GM18505 (cell line): ENCODE measurements at regions not wholly inside any gene's neighbourhood (a gene's known extent, or its start where the extent isn't known, plus 50 kb on each side); places are given as distances from the start of the nearest gene placed in this dataset.

ENCODE experiments used
- ATAC-seq: cut with Tn5 transposase; IDR thresholded peaks from one replicate; pipeline ENCODE4 v1.9.1; 2021; ENCODE audit not compliant: unreplicated experiment
- POLR2A ChIP-seq: IDR thresholded peaks from 4 replicates; pipeline ENCODE4 v1.6.1; 2011; ENCODE audit warnings: borderline replicate concordance; ENCODE audit not compliant: insufficient read depth, insufficient read length; ENCODE audit errors: extremely low read depth

GRCh38 chr4:23212558-23212957, 519.8 kb downstream of the GBA3 start:
- TF ChIP-seq POLR2A, result no peak
- no peak for ATAC-seq

- no peak for TF ChIP-seq POLR2A
- no peak for ATAC-seq
Observed at GRCh38 chr4:23207059-23207458, 514.3 kb downstream of the GBA3 start.

- TF ChIP-seq POLR2A, result no peak
- ATAC-seq, result no peak
Observed at GRCh38 chr4:23202712-23203247, 510.0 kb downstream of the GBA3 start.

GRCh38 chr4:23194751-23195150, 502.0 kb downstream of the GBA3 start:
- no peak for TF ChIP-seq POLR2A
- no peak for ATAC-seq

- TF ChIP-seq POLR2A, result no peak
- no peak for ATAC-seq
Observed at GRCh38 chr4:23174179-23174578, 481.4 kb downstream of the GBA3 start.

- no peak for TF ChIP-seq POLR2A
- ATAC-seq, result no peak
Observed at GRCh38 chr4:23171976-23172375, 479.2 kb downstream of the GBA3 start.

GRCh38 chr4:23169608-23170311, 477.0 kb downstream of the GBA3 start:
- TF ChIP-seq POLR2A, result no peak
- no peak for ATAC-seq

GRCh38 chr4:23166919-23167318, 474.2 kb downstream of the GBA3 start:
- no peak for ATAC-seq
- TF ChIP-seq POLR2A, result no peak

- no peak for ATAC-seq
- TF ChIP-seq POLR2A, result no peak
Observed at GRCh38 chr4:23166407-23166806, 473.7 kb downstream of the GBA3 start.

GRCh38 chr4:23165669-23166068, 472.9 kb downstream of the GBA3 start:
- no peak for TF ChIP-seq POLR2A

GRCh38 chr4:23163647-23164436, 471.1 kb downstream of the GBA3 start:
- no peak for ATAC-seq
- no peak for TF ChIP-seq POLR2A

More at GRCh38 chr4:23165669-23166068, 472.9 kb downstream of the GBA3 start:
- no peak for ATAC-seq

- no peak for ATAC-seq
- no peak for TF ChIP-seq POLR2A
Observed at GRCh38 chr4:23162275-23162674, 469.5 kb downstream of the GBA3 start.

GRCh38 chr4:23161787-23162186, 469.1 kb downstream of the GBA3 start:
- no peak for ATAC-seq
- no peak for TF ChIP-seq POLR2A

GRCh38 chr4:23153076-23153475, 460.3 kb downstream of the GBA3 start:
- TF ChIP-seq POLR2A, result no peak
- ATAC-seq, result no peak
